ENCODE measurements at regions not wholly inside any gene's neighbourhood (a gene's known extent, or its start where the extent isn't known, plus 50 kb on each side); places are given as distances from the start of the nearest gene placed in this dataset.

DNA sequence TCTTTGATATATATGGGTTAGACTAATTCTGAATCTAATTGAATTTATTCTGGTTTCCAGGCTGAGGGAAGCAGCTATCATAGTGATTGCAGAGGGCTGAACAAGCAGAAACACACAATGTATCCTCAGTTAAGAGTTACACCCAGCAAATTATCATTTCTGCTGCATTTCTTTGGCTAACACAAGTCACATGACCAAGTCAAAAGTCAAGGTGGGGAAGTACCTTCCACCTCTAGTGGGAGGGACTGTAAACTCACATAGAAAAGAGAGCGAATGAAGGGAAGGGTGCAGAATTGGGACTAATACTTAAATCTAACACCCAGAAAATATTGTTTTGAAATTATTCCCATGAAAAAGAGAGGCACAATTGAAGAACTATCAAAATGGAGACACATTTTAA lies 719.7 kb upstream of the MMS22L start:
- TF ChIP-seq RAD21 (IDR thresholded peaks at IDR 0.05; ENCODE audit: low read length), result no peak
- no peak for TF ChIP-seq EP300 (IDR thresholded peaks at IDR 0.05; ENCODE audit: borderline replicate concordance in 1 of 2, low read depth in 1 of 2, low read length in 1 of 2)
- no peak for TF ChIP-seq CTCF (IDR thresholded peaks at IDR 0.05)
- no peak for TF ChIP-seq RCOR1 (IDR thresholded peaks at IDR 0.05; ENCODE audit: low read length)
- TF ChIP-seq SMC3 (IDR thresholded peaks at IDR 0.05; ENCODE audit: low read depth, low read length), result no peak
- TF ChIP-seq YY1 (IDR thresholded peaks at IDR 0.05; ENCODE audit: low read depth), result no peak
- no peak for TF ChIP-seq ELF1 (IDR thresholded peaks at IDR 0.05)
- TF ChIP-seq, protein P1, sequence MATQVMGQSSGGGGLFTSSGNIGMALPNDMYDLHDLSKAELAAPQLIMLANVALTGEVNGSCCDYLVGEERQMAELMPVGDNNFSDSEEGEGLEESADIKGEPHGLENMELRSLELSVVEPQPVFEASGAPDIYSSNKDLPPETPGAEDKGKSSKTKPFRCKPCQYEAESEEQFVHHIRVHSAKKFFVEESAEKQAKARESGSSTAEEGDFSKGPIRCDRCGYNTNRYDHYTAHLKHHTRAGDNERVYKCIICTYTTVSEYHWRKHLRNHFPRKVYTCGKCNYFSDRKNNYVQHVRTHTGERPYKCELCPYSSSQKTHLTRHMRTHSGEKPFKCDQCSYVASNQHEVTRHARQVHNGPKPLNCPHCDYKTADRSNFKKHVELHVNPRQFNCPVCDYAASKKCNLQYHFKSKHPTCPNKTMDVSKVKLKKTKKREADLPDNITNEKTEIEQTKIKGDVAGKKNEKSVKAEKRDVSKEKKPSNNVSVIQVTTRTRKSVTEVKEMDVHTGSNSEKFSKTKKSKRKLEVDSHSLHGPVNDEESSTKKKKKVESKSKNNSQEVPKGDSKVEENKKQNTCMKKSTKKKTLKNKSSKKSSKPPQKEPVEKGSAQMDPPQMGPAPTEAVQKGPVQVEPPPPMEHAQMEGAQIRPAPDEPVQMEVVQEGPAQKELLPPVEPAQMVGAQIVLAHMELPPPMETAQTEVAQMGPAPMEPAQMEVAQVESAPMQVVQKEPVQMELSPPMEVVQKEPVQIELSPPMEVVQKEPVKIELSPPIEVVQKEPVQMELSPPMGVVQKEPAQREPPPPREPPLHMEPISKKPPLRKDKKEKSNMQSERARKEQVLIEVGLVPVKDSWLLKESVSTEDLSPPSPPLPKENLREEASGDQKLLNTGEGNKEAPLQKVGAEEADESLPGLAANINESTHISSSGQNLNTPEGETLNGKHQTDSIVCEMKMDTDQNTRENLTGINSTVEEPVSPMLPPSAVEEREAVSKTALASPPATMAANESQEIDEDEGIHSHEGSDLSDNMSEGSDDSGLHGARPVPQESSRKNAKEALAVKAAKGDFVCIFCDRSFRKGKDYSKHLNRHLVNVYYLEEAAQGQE (IDR thresholded peaks at IDR 0.05; ENCODE audit: low read depth, low read length), result no peak
- TF ChIP-seq POLR2AphosphoS5 (IDR thresholded peaks at IDR 0.05; ENCODE audit: low read depth, low read length), result no peak
- no peak for TF ChIP-seq RFX5 (IDR thresholded peaks at IDR 0.05; ENCODE audit: low read length)
- TF ChIP-seq TAF1 (IDR thresholded peaks at IDR 0.05; ENCODE audit: borderline replicate concordance, low read depth, low read length), result no peak
- TF ChIP-seq GABPA (IDR thresholded peaks at IDR 0.05; ENCODE audit: low read depth), result no peak
- TF ChIP-seq NFIC (IDR thresholded peaks at IDR 0.05; ENCODE audit: borderline replicate concordance), result no peak
- TF ChIP-seq, protein P2, sequence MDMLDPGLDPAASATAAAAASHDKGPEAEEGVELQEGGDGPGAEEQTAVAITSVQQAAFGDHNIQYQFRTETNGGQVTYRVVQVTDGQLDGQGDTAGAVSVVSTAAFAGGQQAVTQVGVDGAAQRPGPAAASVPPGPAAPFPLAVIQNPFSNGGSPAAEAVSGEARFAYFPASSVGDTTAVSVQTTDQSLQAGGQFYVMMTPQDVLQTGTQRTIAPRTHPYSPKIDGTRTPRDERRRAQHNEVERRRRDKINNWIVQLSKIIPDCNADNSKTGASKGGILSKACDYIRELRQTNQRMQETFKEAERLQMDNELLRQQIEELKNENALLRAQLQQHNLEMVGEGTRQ (IDR thresholded peaks at IDR 0.05; ENCODE audit: borderline replicate concordance, low read depth, low read length), result no peak
